Inflammatory macrophage (primary cell): ENCODE measurements at regions not wholly inside any gene's neighbourhood (a gene's known extent, or its start where the extent isn't known, plus 50 kb on each side); places are given as distances from the start of the nearest gene placed in this dataset.

Experiments used
- DNase-seq, 2 donors: peaks; one replicate each; pipeline ENCODE4 v3.0.0-alpha.2; 2020 to 2022

DNA sequence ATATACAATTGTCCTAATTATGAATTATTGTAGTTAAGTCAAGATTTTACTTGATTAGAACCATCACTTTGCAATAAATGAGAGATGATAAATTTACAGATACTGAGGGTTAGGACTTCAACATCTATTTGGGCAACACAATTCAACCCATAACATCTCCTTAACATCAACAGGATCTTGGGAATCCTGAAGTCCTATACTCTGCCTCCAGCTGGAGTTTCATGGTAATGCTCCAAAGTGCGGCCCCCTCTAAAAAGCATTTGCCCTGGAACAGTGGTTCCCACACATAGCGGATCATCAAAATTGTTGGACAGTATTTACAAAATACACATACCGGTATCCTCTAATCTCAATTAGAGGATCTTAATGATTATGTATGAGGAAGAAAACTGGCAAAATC, 618.6 kb downstream of the CENPC start:
- no peak for DNase-seq

DNA sequence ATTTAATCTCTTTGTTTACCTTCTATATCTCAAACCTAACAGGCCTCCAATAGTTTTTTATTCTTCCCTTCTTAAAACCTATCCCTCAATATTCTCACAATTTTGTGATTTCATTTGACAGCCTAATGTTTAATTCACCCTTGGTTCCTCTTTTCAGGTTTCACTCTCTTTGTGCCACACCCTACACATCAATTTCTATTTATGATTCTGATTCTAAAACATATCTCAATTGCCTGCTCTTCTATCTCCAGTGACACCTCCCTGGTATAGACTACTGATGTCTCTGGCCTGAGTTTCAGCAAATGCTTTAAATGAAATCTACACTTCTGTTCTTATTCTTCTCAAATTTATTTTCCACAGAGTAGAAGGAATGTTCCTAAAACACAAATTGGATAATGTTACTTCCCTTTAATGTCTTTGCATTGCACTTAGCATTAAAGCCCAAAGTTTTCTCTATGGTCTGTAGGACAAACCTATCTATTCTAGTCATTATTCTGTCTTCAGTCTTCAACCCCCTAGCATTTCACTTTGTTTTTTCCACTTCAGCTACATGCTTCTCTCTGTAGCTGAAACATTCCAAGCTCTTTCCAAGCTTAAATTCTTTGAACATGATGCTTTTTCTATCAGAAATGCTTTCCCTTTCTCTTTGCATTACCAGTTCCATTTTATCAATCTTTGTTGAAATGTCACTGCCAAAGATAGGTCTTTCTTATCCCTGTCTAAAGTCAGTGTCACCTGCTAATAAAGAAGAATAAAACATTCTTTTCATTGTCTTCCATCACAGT, 622.0 kb downstream of the CENPC start:
- no peak for DNase-seq

DNA sequence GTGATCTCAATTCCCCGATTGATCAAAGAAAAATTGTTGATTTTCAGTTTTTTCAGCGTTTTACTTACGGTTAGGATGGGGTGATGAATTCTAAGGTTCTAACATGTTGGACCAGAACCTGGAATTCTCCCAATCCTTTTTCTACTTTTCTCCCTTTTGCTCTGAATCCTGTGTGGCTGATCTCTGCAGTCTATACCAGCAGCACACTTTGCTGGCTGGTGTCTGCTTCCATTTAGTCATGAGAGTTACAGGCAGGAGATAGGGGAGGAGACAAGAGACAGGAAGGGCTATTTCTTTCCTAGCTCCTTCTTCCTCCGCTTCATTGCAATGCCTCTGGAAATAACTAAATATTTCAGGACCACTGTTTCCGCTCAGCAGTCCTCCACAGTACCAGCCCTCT, 623.9 kb downstream of the CENPC start:
- DNase-seq, result no peak

DNA sequence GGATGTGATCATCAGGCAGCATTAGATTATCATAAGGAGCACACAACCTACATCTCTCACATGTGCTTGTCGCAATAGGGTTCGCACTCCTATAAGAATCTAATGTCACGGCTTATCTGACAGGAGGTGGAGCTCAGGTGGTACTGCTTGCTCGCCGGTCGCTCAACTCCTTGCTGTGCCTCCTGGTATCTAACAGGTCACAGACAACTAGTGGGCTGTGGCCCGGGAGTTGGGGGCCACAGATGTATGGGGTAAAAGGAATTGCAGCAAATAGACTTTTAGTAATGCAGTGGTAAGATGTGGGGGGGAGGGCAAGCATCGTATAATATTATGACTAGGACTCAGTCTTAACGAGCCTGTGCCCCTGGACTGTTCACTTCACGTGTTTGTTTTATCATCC, 624.8 kb downstream of the CENPC start:
- DNase-seq, result no peak

DNA sequence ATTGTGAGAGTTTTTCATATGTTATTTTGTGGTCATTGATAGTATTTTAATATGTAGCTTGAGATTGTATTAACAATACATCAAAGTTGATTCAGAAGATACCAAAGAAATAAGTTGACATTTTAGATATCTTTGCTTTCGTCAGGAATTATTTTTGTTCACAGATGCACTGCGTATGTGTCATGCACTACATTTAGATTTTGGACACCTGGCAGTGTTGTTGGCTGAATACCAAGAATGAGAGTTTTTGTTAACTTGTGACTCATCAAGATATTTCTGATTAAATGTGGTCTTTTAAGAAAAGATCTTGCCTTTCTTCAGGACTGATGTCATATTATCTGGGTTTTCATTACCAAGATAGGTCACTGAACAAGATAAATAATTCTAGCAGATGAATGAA, 633.4 kb downstream of the CENPC start:
- no peak for DNase-seq

DNA sequence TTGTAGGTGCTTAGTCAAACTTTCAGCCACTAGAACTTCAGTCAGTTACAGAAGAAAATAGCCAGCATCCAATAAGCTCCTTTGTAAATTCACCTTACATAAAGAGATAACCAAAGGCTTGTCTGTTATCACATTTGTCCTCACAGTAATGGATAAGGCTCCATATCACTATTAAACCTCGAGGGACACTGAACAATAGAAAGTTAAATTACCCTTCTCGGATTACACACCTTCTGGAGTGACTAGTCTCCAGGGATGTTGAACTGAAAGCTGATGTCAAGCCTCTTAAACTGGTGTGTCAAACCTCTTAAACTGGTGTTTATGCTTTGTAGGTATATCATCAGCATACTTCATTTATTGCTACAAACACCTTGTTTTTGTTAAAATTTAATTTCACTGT, 639.0 kb downstream of the CENPC start:
- no peak for DNase-seq

DNA sequence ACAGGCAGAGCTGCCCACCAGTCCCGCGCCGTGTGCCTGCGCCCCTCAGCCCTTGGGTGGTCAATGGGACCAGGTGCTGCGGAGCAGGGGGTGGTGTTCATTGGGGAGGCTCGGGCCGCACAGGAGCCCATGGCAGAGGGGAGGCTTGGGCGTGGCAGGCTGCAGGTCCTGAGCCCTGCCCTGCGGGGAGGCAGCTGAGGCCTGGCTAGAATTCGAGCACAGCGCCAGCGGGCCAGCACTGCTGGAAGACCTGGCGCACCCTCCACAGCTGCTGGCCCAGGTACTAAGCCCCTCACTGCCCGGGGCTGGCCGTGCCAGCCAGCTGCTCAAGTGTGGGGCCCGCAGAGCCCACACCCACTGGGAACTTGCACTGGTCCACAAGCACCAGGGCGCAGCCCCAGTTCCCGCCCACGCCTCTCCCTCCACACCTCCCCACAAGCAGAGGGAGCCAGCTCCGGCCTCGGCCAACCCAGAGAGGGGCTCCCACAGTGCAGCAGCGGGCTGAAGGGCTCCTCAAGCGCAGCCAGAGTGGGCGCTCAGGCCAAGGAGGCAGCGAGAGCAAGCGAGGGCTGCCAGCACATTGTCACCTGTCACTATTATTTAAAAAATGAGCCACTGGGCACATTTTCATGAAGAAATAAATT, 645.8 kb downstream of the CENPC start:
- DNase-seq, result no peak

DNA sequence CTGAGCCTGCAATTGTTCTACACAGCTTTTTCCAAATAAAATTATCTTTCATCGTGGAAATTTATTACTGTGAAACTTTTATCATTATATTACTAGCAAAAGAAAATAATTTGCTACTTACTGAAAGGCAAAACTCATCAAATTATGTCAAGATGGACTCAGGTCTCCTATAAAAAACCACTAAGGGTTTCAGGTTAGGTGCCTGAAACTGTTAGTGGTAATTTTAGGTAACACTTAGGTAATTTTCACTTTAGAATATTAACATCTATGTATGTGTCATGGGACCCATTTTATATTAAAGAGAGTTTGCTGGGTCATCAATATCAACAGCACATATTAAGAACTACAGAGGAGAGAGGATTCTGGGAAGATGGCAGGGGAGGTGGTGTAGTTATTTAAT, 651.5 kb downstream of the CENPC start:
- DNase-seq, result no peak

DNA sequence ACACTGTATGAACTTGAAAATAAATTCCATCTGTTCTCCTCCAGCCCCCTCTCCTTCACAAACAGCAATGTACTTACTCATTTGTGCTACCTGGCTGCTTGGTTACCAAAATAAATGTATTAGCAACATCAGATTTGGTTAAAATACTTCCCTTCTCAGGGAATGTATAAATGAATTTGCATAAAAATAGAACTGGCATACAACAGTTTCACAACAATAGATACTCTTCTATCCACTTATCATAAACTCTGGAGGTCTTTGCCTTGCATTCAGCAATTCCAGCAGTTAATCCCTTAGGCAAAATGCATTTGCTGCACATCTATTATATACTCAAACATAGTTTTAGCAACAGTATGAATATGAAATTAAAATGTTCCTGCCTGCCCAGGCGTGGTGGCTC, 658.2 kb downstream of the CENPC start:
- no peak for DNase-seq

DNA sequence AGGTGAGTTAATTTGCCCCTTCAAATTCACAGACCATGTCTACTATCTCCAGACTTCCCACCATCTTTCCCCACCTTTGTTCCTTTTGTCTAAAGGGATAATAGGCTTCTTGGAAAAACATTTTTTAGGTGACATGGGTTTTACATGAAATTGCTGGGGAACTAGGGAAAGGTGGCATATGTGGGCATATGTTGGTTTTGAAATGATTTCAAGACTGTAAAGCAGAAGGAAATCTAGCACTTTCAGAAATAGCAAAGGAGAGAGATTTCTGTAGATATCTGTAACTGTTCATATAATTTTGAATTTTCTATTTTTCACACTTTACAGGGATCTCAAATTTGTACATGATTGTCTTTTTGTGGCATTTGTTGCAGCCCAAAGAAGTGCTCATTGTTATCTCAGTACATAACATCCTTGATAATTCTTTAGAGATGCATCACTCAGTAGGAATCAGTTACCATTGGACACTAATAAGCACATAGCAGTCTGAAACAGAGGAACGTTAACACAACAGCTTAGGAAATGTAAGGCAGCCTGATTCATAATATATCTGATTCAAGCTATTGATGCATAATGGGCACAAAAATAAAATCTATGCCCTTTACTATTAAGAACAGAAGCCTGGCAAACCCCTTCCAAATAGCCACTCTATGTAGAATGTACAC, 659.7 kb downstream of the CENPC start:
- DNase-seq, result no peak

DNA sequence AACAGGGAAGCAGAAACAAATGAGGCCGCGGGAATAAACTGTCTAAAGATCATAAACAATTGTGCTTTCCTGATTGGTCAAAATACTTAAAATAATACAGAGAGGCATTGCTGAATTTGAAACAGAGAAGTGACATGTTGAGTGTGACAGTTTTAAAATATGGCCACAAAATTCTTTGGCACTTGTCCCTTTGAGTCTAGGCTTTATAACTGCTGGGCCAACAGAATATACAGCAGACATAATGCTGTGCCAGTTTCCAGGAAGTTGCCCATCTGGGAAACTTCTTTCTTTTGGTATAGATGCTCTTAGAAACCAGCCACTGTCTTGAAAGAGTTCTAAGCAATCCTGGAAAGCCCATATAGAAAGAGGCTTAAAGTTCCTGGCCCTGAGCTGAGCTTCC, 668.4 kb downstream of the CENPC start:
- no peak for DNase-seq

DNA sequence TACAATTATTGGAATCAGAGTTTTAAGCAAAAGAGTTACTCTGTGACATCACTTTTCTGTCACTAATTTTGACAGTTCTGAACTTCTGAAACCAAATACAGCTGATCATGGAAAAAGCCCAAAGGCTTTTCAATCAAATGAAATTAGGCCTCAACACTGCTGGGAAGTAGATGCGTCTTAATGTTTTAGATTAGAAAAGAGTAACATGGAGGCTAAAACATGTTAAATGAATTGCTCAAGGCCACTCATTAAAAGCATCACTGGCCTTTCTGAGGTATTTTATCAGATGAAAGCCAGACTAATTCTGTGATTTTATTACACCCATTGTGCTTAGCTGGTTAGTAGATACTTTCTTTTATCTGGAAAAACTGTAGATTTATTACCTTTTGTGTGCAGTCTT, 672.6 kb downstream of the CENPC start:
- no peak for DNase-seq

DNA sequence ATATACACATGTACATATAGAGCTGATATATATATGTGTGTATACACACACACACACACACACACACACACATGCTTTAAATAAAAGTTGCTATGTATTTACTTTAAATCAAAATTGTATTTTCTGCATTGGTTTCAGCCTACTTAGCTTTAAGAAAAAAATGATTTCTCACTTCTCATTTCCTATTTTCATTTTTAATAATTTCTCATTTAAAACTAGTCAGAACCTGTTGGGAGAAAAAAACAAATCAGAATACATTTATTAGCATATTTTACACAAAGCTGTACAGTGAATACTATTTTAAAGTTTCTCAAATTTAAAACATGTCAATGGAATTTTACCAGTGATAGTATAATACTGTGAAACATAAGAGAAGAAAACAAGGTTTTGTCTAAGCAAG, 681.8 kb downstream of the CENPC start:
- no peak for DNase-seq

DNA sequence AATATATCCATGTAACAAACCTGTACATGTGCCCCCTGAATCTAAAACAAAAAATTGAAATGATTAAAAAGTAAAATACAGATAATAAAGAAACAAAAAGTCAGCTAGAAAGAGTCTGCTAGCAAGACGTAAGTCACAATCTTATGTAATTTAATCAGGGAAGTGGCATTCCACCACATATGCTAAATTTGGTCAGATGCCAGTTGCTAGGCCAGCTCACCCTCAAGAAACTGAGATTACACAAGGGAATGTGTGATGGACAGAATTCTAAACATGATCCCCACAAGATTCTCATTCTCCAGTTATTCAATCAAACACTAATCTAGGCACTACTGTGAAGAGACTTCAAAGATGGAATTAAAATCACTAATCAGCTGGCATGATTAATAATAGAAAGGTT, 689.3 kb downstream of the CENPC start:
- no peak for DNase-seq

DNA sequence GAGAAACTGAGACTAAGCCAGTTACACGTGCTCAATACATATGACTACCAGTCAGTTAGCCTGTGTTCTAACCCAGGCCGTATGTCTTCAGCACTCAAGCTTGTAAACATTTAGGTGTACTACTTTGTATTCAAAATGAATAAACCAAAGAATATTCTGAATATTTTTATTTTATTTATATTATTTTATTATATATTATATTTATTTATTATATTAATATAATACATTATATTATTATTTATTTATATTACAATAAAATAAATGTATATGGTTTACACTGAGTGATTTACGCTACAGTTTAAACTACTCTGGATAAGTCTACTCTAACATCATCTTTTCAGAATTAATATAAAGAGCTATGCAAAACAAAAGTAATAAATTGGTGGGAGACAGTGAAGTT, 691.5 kb downstream of the CENPC start:
- DNase-seq, result no peak

DNA sequence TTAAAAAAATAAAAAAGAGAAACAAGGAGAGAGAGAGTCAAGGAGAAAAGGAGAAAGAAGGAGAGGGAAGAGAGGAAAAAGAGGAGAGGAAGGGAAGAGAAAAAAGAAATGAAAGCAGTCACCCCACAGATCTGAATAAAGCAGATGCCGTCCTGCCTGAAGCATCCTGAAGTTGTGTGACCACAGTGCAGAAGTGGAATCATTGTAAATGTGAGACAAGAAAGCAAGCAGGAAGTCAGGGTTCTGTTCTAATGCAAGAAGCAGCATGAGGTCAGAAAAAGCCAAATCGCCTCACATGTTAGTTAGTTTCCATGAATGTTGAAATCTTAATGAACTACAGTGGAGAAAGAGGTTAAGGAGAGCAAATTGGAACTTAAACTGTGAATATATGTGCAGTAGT, 692.5 kb downstream of the CENPC start:
- DNase-seq, result no peak

DNA sequence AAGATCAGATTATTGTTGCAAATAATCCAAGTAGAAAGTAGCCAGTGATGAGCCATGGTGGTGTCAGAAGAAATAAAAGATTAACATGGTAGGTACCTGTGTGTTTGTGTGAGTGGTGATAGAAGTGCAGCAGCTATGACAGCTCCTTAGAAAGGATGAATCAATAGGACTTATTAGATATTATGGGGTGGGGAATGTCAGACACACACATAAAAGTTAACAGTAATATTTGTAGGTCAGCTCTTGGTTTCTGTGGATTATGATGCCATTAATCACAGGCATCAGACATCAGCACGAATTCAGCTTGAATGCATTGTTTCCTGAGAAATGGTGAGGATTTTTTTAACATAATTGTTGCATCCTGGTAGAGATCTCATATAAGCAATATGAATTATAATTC, 695.7 kb downstream of the CENPC start:
- no peak for DNase-seq

DNA sequence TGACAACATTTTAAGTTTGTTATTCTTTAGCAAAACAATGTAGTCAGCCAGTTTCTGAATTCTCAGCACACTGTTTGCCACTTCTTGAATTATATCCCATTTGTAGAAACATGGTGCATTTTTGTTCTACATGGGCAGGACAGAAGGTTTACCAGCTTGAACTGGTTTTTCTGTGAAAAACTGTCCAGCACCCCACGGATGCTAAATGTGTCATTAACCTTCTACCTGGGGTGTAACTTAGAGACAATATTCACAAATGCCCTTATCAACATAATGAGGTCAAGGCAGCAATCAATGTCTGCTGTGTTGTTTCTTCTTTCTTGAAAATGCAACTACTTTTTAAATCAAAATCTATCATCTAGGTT, 702.6 kb downstream of the CENPC start:
- no peak for DNase-seq

DNA sequence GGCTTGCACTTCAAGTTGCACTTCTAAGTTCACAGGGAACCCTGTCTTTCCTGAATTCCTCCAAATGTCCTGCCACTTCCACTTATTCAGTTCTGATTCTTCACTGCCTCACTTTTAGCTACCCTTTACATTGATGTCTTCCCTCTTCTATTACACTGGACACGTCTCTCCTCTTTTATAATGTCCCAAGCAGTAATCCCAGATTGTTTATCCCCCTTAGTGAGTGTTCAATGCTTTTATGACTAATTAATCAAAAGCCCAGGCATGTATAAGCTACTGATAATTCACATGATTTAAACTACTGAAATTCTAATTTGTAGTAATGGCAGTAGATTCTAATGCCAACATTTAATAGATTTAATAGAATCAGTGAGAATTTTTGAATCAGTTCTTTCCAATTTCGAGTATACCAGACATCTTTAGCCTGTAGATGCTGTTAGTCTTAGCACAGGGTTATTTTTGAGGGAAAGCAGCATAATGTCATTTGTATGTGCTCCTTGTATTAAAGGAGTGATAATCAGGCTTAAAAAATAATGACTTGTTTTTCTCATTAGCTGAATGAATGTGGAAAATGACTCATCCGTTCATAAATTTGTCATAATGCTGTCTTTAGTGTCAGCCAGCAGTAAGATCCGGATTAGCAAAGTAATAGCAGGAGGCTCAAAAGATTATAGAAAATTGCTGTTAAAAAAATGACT, 703.1 kb downstream of the CENPC start:
- no peak for DNase-seq

DNA sequence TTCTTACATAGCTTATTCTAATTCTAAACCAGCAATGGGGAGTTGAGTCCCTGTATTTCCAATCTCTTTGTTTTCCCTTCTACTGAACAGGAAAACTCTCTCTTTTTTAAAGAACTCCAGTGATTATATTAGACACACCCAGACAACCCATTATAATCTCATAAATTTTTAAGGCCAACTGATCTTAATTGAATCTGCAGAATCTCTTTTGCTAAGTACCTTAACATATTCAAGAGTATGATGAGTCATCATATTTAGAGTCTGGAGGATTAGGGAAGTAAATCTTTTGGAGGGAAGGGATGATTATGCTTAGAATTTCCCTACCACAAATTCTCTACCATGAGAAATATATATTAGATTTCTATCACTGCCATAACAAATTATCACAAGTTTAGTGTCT, 705.1 kb downstream of the CENPC start:
- DNase-seq, result no peak

DNA sequence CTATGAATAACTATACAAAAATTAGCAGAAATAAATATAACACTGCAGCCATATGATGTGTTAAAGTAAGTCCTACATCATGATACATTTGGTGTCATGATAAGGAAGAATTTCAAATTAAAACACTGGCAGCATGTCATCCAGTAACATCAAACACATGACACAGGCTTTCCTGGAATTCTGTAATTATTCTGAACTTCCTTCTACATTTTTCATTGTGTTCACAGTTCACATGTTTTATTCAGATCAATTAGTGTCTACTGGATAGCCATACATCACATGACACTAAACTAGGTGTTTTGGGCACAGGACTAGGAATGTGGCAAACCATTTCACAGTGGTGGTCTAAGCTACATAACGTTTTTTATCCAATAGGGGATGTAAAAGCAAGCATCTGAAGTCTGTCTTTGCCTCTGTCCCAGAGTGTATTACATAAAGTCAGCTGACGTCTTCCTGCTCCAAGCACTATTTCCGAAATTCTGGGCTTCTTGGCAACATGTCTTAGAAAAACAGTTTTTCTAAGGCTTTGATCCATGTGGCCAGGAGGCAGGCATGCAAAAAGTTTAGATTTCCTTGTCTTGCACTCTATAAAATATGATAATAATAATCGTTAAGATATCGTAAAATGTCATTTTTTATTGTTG, 707.9 kb downstream of the CENPC start:
- DNase-seq, result no peak

DNA sequence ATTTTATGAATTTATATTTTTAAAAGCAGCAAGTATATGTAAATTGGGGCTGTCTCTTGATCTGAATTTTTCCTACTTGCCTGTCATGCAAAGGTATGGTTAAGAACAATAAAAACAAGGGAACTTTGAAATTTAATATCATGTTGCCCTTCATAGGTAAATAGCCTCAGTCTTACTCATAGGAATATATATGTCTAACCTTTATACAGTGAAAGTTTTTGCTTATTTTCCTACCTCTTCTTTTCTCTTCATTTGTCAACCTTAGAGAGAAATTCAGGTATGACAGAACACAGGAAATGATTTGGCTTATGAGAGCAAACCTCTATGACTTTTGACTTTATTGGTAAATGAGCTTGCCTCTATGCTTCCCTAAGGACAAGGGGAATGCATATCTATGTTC, 716.0 kb downstream of the CENPC start:
- DNase-seq, result no peak

DNA sequence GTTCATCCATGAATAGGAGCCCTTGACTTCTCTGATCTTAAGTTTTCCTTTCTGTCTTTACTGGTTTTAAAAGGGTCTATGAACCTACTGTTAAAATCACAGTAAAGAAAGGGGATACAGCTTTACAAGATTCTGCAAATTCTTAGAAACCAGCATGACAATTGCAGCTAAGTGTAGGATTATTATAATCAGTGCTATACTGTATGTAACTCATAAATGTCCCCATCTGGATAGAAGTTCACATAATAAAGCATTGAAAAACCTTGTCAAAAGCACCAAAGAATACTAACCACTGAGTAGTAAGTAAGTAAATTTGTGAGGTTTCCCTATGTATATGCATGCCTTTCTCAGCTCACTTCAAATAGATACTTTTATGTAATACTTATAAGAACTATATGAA, 724.6 kb downstream of the CENPC start:
- DNase-seq, result no peak
